HepG2 (cell line): ENCODE measurements at regions not wholly inside any gene's neighbourhood (a gene's known extent, or its start where the extent isn't known, plus 50 kb on each side); places are given as distances from the start of the nearest gene placed in this dataset.

Experiments
- ATAC-seq: fragments of 200-7000 bp; cut with Tn5 transposase; 3 replicates; pipeline ENCODE4 v1.9.1; 2020; ENCODE audit warnings: mild to moderate bottlenecking, moderate library complexity
- BruUV-seq: library from RNA; stranded (reverse); fragments of 400-500 nt; replicated peaks from 2 replicates; lab custom pipeline; 2021; lab: Mats Ljungman, UMichigan
- CTCF ChIA-PET: fragments of 300-600 bp; formaldehyde crosslinking; extraction: SDS; loops from one replicate; lab custom pipeline; 2021; ENCODE audit warnings: low total read pairs, inconsistent platforms, low intra/inter-chr PET ratio; lab: Yijun Ruan, JAX
- POLR2A ChIA-PET: fragments of 350-600 bp; sonication (Branson Sonifier 250); formaldehyde crosslinking; loops from one replicate; lab custom pipeline; 2020; ENCODE audit warnings: antibody characterized with exemption, inconsistent platforms; lab: Yijun Ruan, JAX
- DNase-seq: peaks from one replicate; pipeline ENCODE4 v3.0.0-alpha.2; 2015; ENCODE audit warnings: low spot score
- FAIRE-seq: peaks from 3 replicates; lab custom pipeline; 2011; peaks lifted over from hg19 to GRCh38; lab: Jason Lieb, UNC
- H2AFZ ChIP-seq: one replicate; pipeline ENCODE4 v1.6.1; 2011; ENCODE audit warnings: low read length, inconsistent platforms
- H3K27ac ChIP-seq: fragments of 300-600 bp; 3 replicates; pipeline ENCODE4 v1.8.0; 2011; ENCODE audit warnings: mixed run types, mild to moderate bottlenecking, mixed read lengths, low read length, inconsistent platforms; ENCODE audit not compliant: insufficient read depth; ENCODE audit errors: extremely low read length
- H3K27me3 ChIP-seq, 2 experiments: fragments of 200-600 bp in 1 of 2; 2 replicates in 1 of 2; 3 replicates in 1 of 2; pipeline versions ENCODE4 v1.6.0 to v1.8.0; 2011; ENCODE audit warnings: low read length in 2 of 2, mild to moderate bottlenecking in 2 of 2, moderate library complexity in 2 of 2, inconsistent platforms in 1 of 2; ENCODE audit not compliant: insufficient read depth in 2 of 2, control insufficient read depth in 1 of 2
- H3K36me3 ChIP-seq, 2 experiments: fragments of 200-600 bp in 1 of 2; replicated peaks in 1 of 2; 2 replicates in 1 of 2; 3 replicates in 1 of 2; pipeline versions ENCODE4 v1.5.1 to v1.8.0; 2011; ENCODE audit warnings: low read length in 2 of 2, inconsistent platforms in 1 of 2; ENCODE audit not compliant: insufficient read depth in 2 of 2, control insufficient read depth in 1 of 2
- H3K4me1 ChIP-seq: 2 replicates; pipeline ENCODE4 v1.5.1; 2012; ENCODE audit warnings: low read length, inconsistent platforms; ENCODE audit not compliant: insufficient read depth
- H3K4me2 ChIP-seq: 2 replicates; pipeline ENCODE4 v1.6.0; 2011; ENCODE audit warnings: low read depth, low read length, inconsistent platforms
- H3K4me3 ChIP-seq, 3 experiments: fragments of 200-600 bp in 1 of 3; sonication (generic), shearing (Covaris generic) in 1 of 3; replicated peaks in 1 of 3; 2 replicates each; pipeline ENCODE4 v1.5.1; 2011 to 2016; ENCODE audit warnings: low read length in 3 of 3, inconsistent platforms in 2 of 3, low read depth in 2 of 3, mild to moderate bottlenecking in 2 of 3, control low read depth in 1 of 3, mixed read lengths in 1 of 3; ENCODE audit not compliant: insufficient read depth in 1 of 3
- H3K79me2 ChIP-seq: one replicate; pipeline ENCODE4 v1.6.1; 2011; ENCODE audit warnings: low read length, inconsistent platforms; ENCODE audit not compliant: insufficient read depth
- H3K9ac ChIP-seq: 2 replicates; pipeline ENCODE4 v1.6.0; 2011; ENCODE audit warnings: mild to moderate bottlenecking, low read depth, low read length, inconsistent platforms; ENCODE audit not compliant: insufficient read depth
- H3K9me3 ChIP-seq: 2 replicates; pipeline ENCODE4 v1.5.1; 2012; ENCODE audit warnings: mild to moderate bottlenecking, low read length
- H4K20me1 ChIP-seq: 2 replicates; pipeline ENCODE4 v1.6.0; 2011; ENCODE audit warnings: inconsistent platforms, mild to moderate bottlenecking, low read length, moderate library complexity; ENCODE audit not compliant: insufficient read depth
- ARNTL ChIP-seq: sonication (generic); formaldehyde crosslinking; IDR thresholded peaks from 2 replicates; pipeline ENCODE4 v1.4.0; 2020; ENCODE audit warnings: mild to moderate bottlenecking, missing genetic modification reagents
- IKZF4 ChIP-seq: sonication (generic); formaldehyde crosslinking; IDR thresholded peaks from 2 replicates; pipeline ENCODE4 v1.5.1; 2020; ENCODE audit warnings: borderline replicate concordance, mild to moderate bottlenecking, low read depth, missing genetic modification reagents; ENCODE audit errors: not compliant biosample characterization
- LRRFIP1 ChIP-seq: sonication (generic); formaldehyde crosslinking; conservative IDR thresholded peaks from 2 replicates; pipeline ENCODE4 v1.4.0; 2020; ENCODE audit warnings: missing genetic modification reagents
- MAF1 ChIP-seq: sonication (generic); formaldehyde crosslinking; IDR thresholded peaks from 2 replicates; pipeline ENCODE4 v1.5.0; 2020; ENCODE audit warnings: missing genetic modification reagents, borderline replicate concordance
- MAFF ChIP-seq: IDR thresholded peaks from 2 replicates; pipeline ENCODE4 v1.6.1; 2011; ENCODE audit warnings: low read depth, low read length, improper control_type of control experiment
- MAFK ChIP-seq, 2 experiments: IDR thresholded peaks in 1 of 2; conservative IDR thresholded peaks in 1 of 2; 2 replicates each; pipeline ENCODE4 v1.6.1; 2011; ENCODE audit warnings: improper control_type of control experiment in 2 of 2, low read length in 2 of 2
- XRCC5 ChIP-seq: fragments of 200-400 bp; formaldehyde crosslinking; optimal IDR thresholded peaks from 2 replicates; pipeline ENCODE3; 2017; ENCODE audit warnings: mild to moderate bottlenecking, low read length
- ZC3H4 ChIP-seq: sonication (generic); formaldehyde crosslinking; IDR thresholded peaks from 2 replicates; pipeline ENCODE4 v1.4.0; 2020; ENCODE audit warnings: missing genetic modification reagents, borderline replicate concordance
- WGBS: methylation state at CpG from one replicate; pipeline ENCODE4 v1.1.6; 2017; ENCODE audit warnings: low lambda C conversion rate; 5-methylcytosine and 5-hydroxymethylcytosine counted together
- in situ Hi-C: cut with HindIII; loops from 2 replicates; pipeline ENCODE4 v1.10.0; 2017; ENCODE audit warnings: low pct_unique_long_range_greater_than_20kb; ENCODE audit not compliant: extremely low pct_ligation_motif_present
- intact Hi-C: fragments of 100-400 bp; cut with micrococcal nuclease; formaldehyde crosslinking; loops from one replicate; pipeline ENCODE4 v1.10.0; 2022; ENCODE audit not compliant: unreplicated experiment
- TF ChIP-seq, protein P1 (sequence below): sonication (generic); formaldehyde crosslinking; IDR thresholded peaks from 2 replicates; pipeline ENCODE4 v1.4.0; 2020; ENCODE audit warnings: missing genetic modification reagents

GRCh38 chr21:38887749-38888148 lies 82.0 kb downstream of the ETS2 start:
- H3K4me3 ChIP-seq = no peak overlapping the region
- H3K9me3 ChIP-seq = peaks cover 29% of the 10 kb centered on the region
- CTCF ChIA-PET = no interaction called here
- H2AFZ ChIP-seq = no peak overlapping the region
- BruUV-seq = no TSS peak
- H3K79me2 ChIP-seq = no peaks in the 10 kb centered on the region
- no peak for FAIRE-seq
- POLR2A ChIA-PET = no interaction called here
- H3K4me1 ChIP-seq = peaks cover 10% of the 10 kb centered on the region
- in situ Hi-C loops = no loop called here
- intact Hi-C loops = no loop called here
- ATAC-seq = no peak
- H3K9ac ChIP-seq = no peak overlapping the region
- 14% methylated on average over 2 of the region's 2 CpGs for WGBS
- H3K4me2 ChIP-seq = no peak overlapping the region
- H3K27ac ChIP-seq = no peak overlapping the region
- TF ChIP-seq IKZF4 (no peak), MAF1 (CRISPR knock-in tag) (no peak), MAFK (conservative IDR thresholded peaks at IDR 0.05 in 1 of 2, IDR thresholded peaks at IDR 0.05 in 1 of 2; ENCODE audit: low read length in 2 of 2) (peak; percentile 77 to 90), ARNTL (CRISPR knock-in tag) (no peak), ZC3H4 (CRISPR knock-in tag) (no peak), XRCC5 (no peak), LRRFIP1 (CRISPR knock-in tag) (no peak), MAFF (peak; percentile 82)
- TF ChIP-seq, protein P1, sequence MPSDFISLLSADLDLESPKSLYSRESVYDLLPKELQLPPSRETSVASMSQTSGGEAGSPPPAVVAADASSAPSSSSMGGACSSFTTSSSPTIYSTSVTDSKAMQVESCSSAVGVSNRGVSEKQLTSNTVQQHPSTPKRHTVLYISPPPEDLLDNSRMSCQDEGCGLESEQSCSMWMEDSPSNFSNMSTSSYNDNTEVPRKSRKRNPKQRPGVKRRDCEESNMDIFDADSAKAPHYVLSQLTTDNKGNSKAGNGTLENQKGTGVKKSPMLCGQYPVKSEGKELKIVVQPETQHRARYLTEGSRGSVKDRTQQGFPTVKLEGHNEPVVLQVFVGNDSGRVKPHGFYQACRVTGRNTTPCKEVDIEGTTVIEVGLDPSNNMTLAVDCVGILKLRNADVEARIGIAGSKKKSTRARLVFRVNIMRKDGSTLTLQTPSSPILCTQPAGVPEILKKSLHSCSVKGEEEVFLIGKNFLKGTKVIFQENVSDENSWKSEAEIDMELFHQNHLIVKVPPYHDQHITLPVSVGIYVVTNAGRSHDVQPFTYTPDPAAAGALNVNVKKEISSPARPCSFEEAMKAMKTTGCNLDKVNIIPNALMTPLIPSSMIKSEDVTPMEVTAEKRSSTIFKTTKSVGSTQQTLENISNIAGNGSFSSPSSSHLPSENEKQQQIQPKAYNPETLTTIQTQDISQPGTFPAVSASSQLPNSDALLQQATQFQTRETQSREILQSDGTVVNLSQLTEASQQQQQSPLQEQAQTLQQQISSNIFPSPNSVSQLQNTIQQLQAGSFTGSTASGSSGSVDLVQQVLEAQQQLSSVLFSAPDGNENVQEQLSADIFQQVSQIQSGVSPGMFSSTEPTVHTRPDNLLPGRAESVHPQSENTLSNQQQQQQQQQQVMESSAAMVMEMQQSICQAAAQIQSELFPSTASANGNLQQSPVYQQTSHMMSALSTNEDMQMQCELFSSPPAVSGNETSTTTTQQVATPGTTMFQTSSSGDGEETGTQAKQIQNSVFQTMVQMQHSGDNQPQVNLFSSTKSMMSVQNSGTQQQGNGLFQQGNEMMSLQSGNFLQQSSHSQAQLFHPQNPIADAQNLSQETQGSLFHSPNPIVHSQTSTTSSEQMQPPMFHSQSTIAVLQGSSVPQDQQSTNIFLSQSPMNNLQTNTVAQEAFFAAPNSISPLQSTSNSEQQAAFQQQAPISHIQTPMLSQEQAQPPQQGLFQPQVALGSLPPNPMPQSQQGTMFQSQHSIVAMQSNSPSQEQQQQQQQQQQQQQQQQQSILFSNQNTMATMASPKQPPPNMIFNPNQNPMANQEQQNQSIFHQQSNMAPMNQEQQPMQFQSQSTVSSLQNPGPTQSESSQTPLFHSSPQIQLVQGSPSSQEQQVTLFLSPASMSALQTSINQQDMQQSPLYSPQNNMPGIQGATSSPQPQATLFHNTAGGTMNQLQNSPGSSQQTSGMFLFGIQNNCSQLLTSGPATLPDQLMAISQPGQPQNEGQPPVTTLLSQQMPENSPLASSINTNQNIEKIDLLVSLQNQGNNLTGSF (CRISPR knock-in tag) = no peak
- no peaks in the 10 kb centered on the region for H3K36me3 ChIP-seq
- no peaks in the 10 kb centered on the region for H3K27me3 ChIP-seq
- no peaks in the 10 kb centered on the region for H4K20me1 ChIP-seq
- no peak for DNase-seq
